Type B pancreatic cell (in vitro differentiated cells): ENCODE measurements at regions not wholly inside any gene's neighbourhood (a gene's known extent, or its start where the extent isn't known, plus 50 kb on each side); places are given as distances from the start of the nearest gene placed in this dataset.

Source experiments
- DNase-seq: peaks from one replicate; pipeline ENCODE4 v3.0.0; 2021; ENCODE audit warnings: mixed read lengths; ENCODE audit not compliant: unreplicated experiment; ENCODE audit errors: extremely low spot score
- H3K27ac Mint-ChIP-seq: 2 replicates; pipeline ENCODE4 v1.8.0; 2021; ENCODE audit warnings: mild to moderate bottlenecking, mixed read lengths
- H3K27me3 Mint-ChIP-seq: 2 replicates; pipeline ENCODE4 v1.8.0; 2021; ENCODE audit warnings: mixed read lengths
- H3K36me3 Mint-ChIP-seq: 2 replicates; pipeline ENCODE4 v1.8.0; 2021; ENCODE audit warnings: mixed read lengths
- H3K4me1 Mint-ChIP-seq: one replicate; pipeline ENCODE4 v1.8.0; 2021; ENCODE audit warnings: mixed read lengths; ENCODE audit not compliant: unreplicated experiment
- H3K4me3 Mint-ChIP-seq: 2 replicates; pipeline ENCODE4 v1.8.0; 2021; ENCODE audit warnings: mild to moderate bottlenecking, mixed read lengths
- H3K9me3 Mint-ChIP-seq: 2 replicates; pipeline ENCODE4 v1.8.0; 2021; ENCODE audit warnings: mixed read lengths
- TF ChIP-seq, protein P1 (sequence below): fragments of 200-600 bp; sonication (generic); conservative IDR thresholded peaks from 2 replicates; pipeline ENCODE4 v1.5.0; 2021; ENCODE audit warnings: antibody characterized with exemption, mild to moderate bottlenecking

DNA sequence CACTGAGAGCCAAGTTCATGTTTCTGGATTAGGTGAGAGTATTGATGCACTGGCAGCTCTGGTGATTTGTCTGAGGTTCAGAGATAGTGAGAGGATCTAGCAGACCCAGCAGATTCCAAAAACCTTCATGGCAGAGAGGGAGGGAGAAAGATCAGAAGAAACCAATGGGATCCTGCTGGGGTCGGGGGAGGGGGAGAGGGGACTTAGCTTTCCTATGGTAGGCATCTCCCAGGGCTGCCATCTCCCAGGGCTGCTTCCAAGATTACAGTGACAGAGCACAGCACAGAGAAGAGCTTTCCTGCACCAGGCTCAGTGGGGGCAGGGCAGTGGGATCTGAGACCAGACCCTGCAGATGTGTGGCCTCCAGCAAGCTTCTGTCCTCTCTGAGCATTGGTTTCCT lies 76.8 kb upstream of the GDF10 start:
- peaks cover 7% of the 10 kb centered on the region for H3K27me3 Mint-ChIP-seq
- DNase-seq, result no peak
- no peak overlapping the region for H3K4me3 Mint-ChIP-seq
- H3K36me3 Mint-ChIP-seq, result no peaks in the 10 kb centered on the region
- H3K27ac Mint-ChIP-seq, result no peak overlapping the region
- TF ChIP-seq, protein P1, sequence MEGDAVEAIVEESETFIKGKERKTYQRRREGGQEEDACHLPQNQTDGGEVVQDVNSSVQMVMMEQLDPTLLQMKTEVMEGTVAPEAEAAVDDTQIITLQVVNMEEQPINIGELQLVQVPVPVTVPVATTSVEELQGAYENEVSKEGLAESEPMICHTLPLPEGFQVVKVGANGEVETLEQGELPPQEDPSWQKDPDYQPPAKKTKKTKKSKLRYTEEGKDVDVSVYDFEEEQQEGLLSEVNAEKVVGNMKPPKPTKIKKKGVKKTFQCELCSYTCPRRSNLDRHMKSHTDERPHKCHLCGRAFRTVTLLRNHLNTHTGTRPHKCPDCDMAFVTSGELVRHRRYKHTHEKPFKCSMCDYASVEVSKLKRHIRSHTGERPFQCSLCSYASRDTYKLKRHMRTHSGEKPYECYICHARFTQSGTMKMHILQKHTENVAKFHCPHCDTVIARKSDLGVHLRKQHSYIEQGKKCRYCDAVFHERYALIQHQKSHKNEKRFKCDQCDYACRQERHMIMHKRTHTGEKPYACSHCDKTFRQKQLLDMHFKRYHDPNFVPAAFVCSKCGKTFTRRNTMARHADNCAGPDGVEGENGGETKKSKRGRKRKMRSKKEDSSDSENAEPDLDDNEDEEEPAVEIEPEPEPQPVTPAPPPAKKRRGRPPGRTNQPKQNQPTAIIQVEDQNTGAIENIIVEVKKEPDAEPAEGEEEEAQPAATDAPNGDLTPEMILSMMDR, result no peak
- peaks cover 3% of the 10 kb centered on the region for H3K4me1 Mint-ChIP-seq
- peaks cover 9% of the 10 kb centered on the region for H3K9me3 Mint-ChIP-seq

DNA sequence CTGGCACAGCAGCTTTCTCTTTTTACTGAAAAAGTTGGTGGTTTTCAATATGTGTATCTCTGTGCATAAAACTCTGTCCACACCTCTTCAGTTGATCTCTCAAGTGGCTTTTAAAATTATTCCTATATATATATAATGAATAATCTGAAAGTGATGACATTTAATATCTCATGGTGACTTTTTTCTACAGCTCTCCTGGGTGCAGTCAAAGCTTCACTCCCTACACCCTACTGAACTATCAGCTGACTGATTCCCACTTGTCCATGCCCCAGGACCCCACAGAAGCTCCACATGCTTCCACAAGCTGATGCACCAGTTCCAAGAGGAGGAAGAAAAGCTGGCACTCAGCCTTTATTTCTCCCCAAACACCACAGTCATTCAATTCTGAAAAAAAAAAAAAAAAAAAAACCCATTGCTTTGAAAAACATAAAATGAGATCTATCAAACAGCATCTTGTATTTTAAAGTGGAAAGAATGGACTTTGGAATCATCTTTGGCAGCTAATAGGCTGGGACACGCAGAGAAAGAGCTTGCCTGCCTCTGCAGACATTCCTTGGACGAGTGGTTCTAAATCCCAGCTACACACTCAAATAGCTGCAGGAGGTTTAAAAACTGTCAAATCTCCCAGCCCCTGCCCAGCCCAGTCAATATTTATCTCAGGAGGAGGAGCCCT lies 75.3 kb upstream of the GDF10 start:
- no peak for DNase-seq
- Mint-ChIP-seq H3K27me3 (peaks cover 10% of the 10 kb centered on the region), H3K4me1 (peaks cover 3% of the 10 kb centered on the region), H3K27ac (no peak overlapping the region), H3K9me3 (peaks cover 10% of the 10 kb centered on the region), H3K36me3 (no peaks in the 10 kb centered on the region), H3K4me3 (no peak overlapping the region)
- TF ChIP-seq, protein P1, result no peak

DNA sequence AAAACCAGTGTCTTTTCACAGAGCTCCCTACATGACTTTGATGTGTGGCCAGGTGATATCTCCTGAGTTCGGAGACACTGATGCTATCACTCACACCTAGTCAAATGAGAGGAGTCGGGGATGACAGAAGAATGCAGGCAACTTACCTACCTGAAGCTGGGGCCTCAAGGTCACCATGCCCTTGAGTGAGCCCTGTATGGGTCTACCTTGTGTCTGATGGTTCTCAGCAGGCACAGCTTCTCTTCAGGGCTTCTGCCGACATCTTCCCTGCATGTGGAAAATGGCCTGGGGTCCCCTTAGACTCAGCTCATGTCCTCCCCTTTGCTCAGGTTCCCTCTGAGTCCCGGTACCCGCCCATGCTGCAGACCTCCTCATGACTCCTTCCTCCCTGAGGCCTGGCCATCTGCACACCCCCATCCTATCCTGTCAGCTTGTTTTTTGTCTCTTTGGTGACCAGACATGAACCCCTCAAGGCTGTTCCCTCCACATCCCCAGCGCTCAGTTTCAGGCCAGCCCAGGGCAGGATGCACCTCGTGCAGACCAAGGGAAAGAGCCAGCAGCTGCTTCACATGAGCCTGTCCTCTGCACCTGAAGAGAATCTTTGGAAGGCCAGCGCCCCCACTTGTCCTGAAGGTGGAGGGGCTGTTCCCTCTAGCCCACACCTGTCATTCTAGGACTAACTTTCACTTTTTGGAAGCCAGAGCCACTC lies 74.6 kb upstream of the GDF10 start:
- DNase-seq, result no peak
- peaks cover 10% of the 10 kb centered on the region for H3K9me3 Mint-ChIP-seq
- peaks cover 10% of the 10 kb centered on the region for H3K27me3 Mint-ChIP-seq
- no peaks in the 10 kb centered on the region for H3K36me3 Mint-ChIP-seq
- no peak overlapping the region for H3K27ac Mint-ChIP-seq
- peaks cover 7% of the 10 kb centered on the region for H3K4me1 Mint-ChIP-seq
- no peak overlapping the region for H3K4me3 Mint-ChIP-seq
- TF ChIP-seq, protein P1, result no peak

DNA sequence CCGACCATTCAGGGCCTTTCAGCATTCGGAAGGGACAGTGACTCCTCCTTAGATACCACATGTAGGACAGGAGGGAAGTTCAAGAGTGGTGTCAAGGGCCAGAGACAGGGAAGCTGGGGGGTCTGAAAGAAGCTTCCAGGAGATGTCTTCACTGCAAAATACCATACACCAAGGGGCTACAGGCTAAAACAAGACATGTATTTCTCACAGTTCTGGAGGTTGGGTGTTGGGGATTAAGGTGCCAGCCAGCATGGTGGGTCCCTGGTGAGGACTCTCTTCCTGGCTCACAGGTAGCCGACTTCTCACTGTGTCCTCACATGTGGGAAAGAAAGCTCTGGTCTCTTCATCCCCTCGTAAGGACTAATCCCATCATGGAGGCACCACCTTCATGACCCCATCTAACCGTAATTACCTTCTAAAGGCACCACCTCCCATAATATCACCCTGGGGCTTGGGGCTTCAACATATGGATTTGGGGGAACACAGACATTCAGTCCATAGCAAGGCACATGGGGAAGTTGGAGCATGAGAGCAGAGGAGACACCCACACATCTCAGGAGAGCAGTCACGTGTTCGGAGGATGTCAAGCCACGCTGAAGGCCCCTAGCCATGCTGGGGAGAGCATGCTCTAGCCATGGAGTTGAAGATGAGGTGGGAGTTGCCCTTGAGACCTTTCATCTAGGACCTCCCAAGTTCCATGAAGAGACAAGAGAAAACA lies 73.9 kb upstream of the GDF10 start:
- Mint-ChIP-seq H3K27me3 (peaks cover 10% of the 10 kb centered on the region), H3K9me3 (peaks cover 10% of the 10 kb centered on the region), H3K27ac (no peak overlapping the region), H3K4me3 (no peak overlapping the region), H3K36me3 (no peaks in the 10 kb centered on the region), H3K4me1 (peaks cover 12% of the 10 kb centered on the region)
- TF ChIP-seq, protein P1, result no peak
- DNase-seq, result no peak

DNA sequence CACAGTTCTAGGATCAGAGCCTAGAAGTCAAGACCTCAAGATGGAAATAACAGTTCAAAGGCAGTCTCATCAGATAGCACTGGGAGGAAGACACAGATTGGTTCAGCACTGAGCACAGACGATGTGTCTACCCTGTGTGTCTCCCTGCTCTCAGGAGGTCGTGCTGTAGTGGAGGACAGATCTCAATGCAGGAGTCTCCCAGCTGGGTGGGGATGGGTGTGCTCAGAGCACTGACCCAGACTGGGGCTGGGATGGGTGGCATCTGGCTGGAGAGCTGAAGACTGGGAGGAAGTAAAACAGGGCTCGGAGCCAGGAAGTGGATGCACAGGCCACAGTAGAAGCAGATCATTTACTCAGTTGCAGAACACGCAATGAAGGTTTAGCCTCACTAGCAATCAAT lies 69.5 kb upstream of the GDF10 start:
- Mint-ChIP-seq H3K36me3 (no peaks in the 10 kb centered on the region), H3K4me3 (peak overlapping the region; percentile 4), H3K4me1 (peaks cover 9% of the 10 kb centered on the region), H3K27me3 (peaks cover 9% of the 10 kb centered on the region), H3K9me3 (peaks cover 10% of the 10 kb centered on the region), H3K27ac (no peak overlapping the region)
- TF ChIP-seq, protein P1, result no peak
- no peak for DNase-seq
